HG03066 (cell line): ENCODE measurements at regions not wholly inside any gene's neighbourhood (a gene's known extent, or its start where the extent isn't known, plus 50 kb on each side); places are given as distances from the start of the nearest gene placed in this dataset.

Experiments
- ATAC-seq: cut with Tn5 transposase; IDR thresholded peaks from one replicate; pipeline ENCODE4 v1.9.1; 2021; ENCODE audit warnings: low read depth; ENCODE audit not compliant: unreplicated experiment

GRCh38 chr5:135236228-135236907 is 162.7 kb downstream of the MACROH2A1 start:
- ATAC-seq, result no peak

DNA sequence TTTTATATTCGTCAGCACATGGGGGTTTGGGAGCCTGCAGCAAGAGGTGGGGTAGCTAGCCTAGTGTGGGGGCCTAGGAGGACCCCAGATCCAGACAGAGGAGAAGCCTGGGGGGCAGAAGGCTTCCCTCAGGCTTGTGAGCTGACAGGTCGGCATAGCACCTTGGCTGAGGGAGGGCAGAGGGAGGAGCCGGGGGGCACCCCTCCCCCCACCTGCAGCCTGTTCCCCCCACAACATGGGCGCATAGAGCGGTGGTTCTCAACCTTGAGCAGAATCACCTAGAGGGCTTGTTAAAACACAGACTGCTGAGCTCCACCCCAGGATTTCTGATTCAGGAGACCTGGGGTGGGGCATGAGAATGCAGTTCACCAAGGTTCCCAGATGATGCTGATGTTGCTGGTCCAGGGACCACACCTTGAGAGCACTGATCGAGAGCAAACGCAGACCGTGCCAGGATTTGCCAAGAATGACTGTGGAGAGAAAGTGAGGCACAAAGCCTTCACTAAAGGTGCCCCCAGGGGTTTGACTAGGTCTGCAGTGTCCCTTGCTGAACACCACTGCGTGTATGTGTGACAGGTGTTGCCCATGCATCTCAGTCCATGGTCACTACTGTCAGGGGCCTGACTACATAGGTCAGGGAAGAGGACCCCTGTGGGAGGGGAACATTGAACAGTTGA is 163.3 kb downstream of the MACROH2A1 start:
- no peak for ATAC-seq

- no peak for ATAC-seq
These were observed 164.2 kb downstream of the MACROH2A1 start for GRCh38 chr5:135234666-135235401.

- ATAC-seq, result no peak
These were observed 164.8 kb downstream of the MACROH2A1 start for GRCh38 chr5:135234242-135234641.

GRCh38 chr5:135233477-135233876 is 165.6 kb downstream of the MACROH2A1 start:
- ATAC-seq, result no peak

GRCh38 chr5:135232958-135233357 is 166.1 kb downstream of the MACROH2A1 start:
- ATAC-seq, result no peak

DNA sequence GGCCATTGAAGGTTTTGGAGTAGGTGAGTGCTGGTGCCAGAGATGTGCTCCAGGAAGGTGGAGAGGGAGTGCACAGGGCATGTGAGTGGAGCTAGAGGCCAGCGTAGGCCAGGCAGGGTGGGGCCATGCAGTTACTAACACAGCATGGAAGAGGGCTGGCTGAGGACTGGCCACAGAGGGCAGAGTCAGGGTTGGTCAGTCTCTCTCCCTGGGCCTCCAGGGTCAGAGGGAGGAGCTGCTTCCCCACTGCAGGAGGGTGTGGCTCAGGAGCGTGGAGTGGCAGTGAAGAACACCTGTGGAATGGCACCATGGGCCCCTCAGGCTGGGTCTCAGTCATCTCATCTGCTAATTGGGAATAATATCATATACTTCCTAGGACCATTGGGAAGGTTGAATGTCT is 167.7 kb downstream of the MACROH2A1 start:
- ATAC-seq, result no peak

- no peak for ATAC-seq
These were observed 168.6 kb downstream of the MACROH2A1 start for GRCh38 chr5:135230251-135230925.

DNA sequence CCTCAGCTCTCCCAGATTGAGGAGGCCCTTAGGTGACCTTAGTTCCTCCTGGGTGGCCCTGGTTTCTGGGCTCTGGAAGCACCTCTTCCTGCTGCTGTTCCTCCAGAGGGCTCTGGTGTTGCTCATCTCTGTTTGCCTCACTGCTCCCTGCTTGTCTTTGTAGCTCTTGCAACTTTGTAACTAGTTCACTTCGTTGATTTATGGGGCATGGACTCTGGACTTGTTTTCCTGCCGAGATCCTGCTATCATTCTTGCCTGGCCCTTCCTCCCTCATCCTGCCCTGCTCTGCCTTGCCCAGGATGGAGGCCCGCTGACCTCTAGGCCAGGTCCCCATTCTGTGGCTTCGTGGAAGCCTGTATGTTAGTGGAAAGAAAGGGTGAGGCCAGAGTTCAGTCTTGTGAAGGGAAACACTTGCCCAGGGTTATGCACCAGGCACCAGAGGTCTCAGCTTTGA is 169.3 kb downstream of the MACROH2A1 start:
- no peak for ATAC-seq

DNA sequence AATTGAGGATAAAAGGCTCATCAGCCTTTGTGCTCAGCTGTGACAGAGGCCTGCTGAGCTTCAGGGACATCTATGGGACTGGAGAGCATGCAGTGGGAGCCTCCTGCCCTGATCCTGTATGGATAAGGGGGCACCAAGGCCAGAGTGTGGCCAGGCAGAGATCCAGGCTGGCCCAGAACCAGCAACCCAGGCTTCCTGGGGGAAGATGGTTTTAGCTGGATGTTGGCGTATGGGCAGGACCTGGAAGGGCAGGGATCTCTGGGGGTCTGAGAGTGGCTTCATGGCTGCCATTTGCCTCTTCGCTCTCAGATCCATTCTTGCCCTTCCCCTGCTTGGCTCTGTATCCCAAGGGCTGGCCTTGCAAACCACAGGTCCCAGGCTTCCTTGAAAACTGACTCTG is 169.9 kb downstream of the MACROH2A1 start:
- no peak for ATAC-seq

DNA sequence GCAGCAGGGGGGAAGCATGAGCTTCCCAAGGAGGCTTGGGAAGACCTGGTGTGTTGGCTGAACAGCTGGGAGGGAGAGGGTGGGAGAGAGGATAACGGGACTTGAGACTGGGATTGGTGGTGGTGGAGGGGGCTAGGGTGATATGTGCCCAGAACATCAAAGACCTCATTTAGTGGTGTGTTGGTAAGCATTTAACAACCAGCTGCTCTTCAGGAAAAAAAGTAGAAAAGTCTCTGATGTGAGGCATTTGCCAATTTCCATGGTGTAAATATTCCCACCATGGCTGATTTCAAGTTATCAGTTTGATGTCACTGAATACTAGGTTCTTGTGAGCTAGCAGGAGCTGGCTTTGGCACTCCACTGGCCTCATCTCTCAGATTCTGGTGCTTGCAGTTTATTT is 170.8 kb downstream of the MACROH2A1 start:
- no peak for ATAC-seq

GRCh38 chr5:135227064-135228022 is 171.7 kb downstream of the MACROH2A1 start:
- no peak for ATAC-seq

- no peak for ATAC-seq
These were observed 173.0 kb downstream of the MACROH2A1 start for GRCh38 chr5:135225856-135226560.

GRCh38 chr5:135223891-135224625 is 175.0 kb downstream of the MACROH2A1 start:
- no peak for ATAC-seq

DNA sequence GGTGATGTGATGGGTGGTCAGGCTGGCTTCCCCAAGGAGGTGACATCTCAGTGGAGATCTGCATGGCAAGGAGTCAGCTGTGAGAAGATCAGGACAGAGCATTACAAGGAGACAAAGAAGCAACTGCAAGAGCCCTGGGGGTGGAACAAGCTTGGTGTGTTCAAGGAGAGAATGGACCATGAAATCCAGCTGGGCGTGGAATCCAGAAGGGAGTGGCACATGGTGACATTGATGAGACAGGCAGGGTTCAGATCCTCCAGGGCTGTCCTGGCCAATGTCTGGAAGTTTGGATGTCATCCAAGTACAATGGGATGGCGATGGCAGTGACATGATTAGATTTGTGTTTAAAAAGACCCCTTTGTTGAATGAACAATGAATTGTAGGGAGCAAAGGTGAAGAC is 175.6 kb downstream of the MACROH2A1 start:
- no peak for ATAC-seq

DNA sequence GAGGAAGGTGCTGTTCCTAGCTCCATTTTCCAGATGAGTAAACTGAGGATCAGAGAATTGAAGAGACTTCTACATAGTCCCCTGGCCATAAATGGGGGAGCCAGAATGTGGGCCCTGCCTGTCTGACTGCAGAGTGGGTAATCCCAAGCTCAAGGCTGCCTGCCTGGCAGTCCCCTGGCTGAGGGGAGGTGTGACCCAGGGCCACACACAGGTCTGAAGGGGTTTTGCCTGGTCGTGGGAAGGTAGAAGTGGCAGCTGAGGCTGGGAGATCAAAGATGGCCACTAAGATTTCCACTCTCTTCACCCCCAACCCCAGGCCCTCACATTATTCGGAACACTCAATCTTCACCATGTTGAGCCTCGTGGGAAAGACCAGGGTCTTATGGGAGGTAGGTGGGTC is 176.3 kb downstream of the MACROH2A1 start:
- no peak for ATAC-seq

DNA sequence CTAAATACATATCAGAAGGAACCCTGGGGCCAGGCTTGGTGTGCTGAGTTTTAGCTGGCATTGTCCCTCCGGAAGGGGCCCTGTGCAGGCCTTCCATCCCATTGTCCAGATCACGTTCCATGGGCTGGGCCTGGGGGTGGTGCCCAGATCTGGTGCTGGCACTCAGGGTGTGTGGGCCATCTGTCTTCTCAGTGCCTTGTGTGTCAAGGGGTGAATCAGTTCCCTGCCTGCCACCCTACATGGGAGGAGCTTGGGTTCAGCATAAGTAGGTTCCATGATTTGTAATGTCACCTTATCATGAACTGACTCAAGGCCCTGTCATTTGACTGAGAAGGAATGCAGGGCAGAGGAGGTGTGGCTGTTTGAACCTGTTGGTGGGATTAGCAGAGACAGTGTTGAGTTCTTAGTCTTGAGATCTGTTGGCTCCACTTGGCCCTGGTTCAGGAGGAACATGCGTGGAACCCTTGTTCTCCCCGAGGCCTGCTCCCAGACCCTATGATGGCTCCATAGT is 176.8 kb downstream of the MACROH2A1 start:
- ATAC-seq, result no peak

GRCh38 chr5:135221696-135222095 is 177.3 kb downstream of the MACROH2A1 start:
- no peak for ATAC-seq

GRCh38 chr5:135221187-135221473 is 177.9 kb downstream of the MACROH2A1 start:
- ATAC-seq, result no peak
